ENCODE measurements at regions not wholly inside any gene's neighbourhood (a gene's known extent, or its start where the extent isn't known, plus 50 kb on each side); places are given as distances from the start of the nearest gene placed in this dataset.

DNA sequence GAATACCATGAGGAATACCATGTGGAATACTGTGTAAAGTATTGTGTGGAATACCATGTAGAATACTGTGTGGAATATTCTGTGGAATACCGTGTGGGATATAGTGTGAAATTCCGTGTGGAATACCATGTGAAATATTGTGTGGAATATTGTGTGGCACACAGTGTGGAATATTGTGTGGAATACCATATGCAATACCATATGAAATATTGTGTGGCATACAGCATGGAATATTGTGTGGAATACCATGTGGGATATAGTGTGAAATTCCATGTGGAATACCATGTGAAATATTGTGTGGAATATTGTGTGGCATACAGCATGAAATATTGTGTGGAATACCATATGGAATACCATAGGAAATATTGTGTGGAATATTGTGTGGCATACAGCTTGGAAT, 135.1 kb upstream of the CHST15 start:
- Histone ChIP-seq H3K9me3 (ENCODE audit: control insufficient read depth, insufficient read depth, low read length) (peaks cover 33% of the 10 kb centered on the region), H2AFZ (replicated peaks; ENCODE audit: low read length, poor library complexity) (no peak overlapping the region), H4K5ac (ENCODE audit: low read depth, low read length) (no peak overlapping the region), H3K23ac (ENCODE audit: low read depth, low read length) (no peak overlapping the region), H3K18ac (ENCODE audit: low read depth, low read length) (no peak overlapping the region), H3K36me3 (ENCODE audit: control insufficient read depth, insufficient read depth, low read length) (no peaks in the 10 kb centered on the region), H3K4ac (ENCODE audit: low read depth, low read length) (no peak overlapping the region), H3K79me1 (ENCODE audit: low read depth in 1 of 2, low read length in 2 of 2) (no peaks in the 10 kb centered on the region), H2AK9ac (replicated peaks; ENCODE audit: low read depth, low read length, poor library complexity) (no peak overlapping the region), H3K4me3 (ENCODE audit: insufficient read depth, low read depth, low read length) (no peak overlapping the region), H2BK120ac (ENCODE audit: low read depth, low read length) (no peak overlapping the region), H2AK5ac (ENCODE audit: low read depth, low read length) (no peak overlapping the region), H3K9ac (ENCODE audit: low read depth, low read length) (no peak overlapping the region), H2BK5ac (ENCODE audit: low read depth, low read length, poor library complexity, severe bottlenecking) (no peak overlapping the region), H3K56ac (ENCODE audit: extremely low read depth, insufficient read depth, low read length) (no peak overlapping the region), H3K9me1 (ENCODE audit: insufficient read depth, low read length) (no peaks in the 10 kb centered on the region), H2BK15ac (ENCODE audit: low read depth, low read length) (no peak overlapping the region), H2BK20ac (ENCODE audit: low read depth, low read length) (no peak overlapping the region), H4K91ac (ENCODE audit: insufficient read depth, low read depth, low read length) (no peak overlapping the region), H3K4me2 (ENCODE audit: low read depth, low read length) (no peak overlapping the region), H4K20me1 (ENCODE audit: insufficient read depth, low read length) (no peaks in the 10 kb centered on the region), H3K4me1 (ENCODE audit: control insufficient read depth, insufficient read depth, low read length) (no peaks in the 10 kb centered on the region), H3K14ac (replicated peaks; ENCODE audit: low read depth, low read length) (no peak overlapping the region), H3K27me3 (ENCODE audit: control insufficient read depth, insufficient read depth, low read length) (no peaks in the 10 kb centered on the region), H4K8ac (ENCODE audit: low read depth in 2 of 2, low read length in 2 of 2) (no peak overlapping the region), H3K27ac (ENCODE audit: insufficient read depth, low read length) (no peak overlapping the region)
- intact Hi-C loops (cut with micrococcal nuclease) (no loop called here), dilution Hi-C loops (cut with HindIII; ENCODE audit: low sequenced_read_pairs, unreplicated experiment) (no loop called here), in situ Hi-C loops (cut with MboI; ENCODE audit: low sequenced_read_pairs) (no loop called here)
- ChIA-PET CTCF (no interaction called here), POLR2A (ENCODE audit: unreplicated experiment) (no interaction called here)
- 67% methylated on average over 2 of the region's 2 CpGs; no CpG with 5 or more reads in 1 of the 2 experiments for WGBS, 2 experiments (ENCODE audit: extremely low coverage in 2 of 2, insufficient read length in 1 of 2)
- ATAC-seq (ENCODE audit: low read depth) (no peak), DNase-seq (no peak)
- no TSS peak for BruUV-seq (replicated peaks)
- TF ChIP-seq, protein P1, sequence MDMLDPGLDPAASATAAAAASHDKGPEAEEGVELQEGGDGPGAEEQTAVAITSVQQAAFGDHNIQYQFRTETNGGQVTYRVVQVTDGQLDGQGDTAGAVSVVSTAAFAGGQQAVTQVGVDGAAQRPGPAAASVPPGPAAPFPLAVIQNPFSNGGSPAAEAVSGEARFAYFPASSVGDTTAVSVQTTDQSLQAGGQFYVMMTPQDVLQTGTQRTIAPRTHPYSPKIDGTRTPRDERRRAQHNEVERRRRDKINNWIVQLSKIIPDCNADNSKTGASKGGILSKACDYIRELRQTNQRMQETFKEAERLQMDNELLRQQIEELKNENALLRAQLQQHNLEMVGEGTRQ (IDR thresholded peaks at IDR 0.05; ENCODE audit: low read depth, low read length): no peak
- TF ChIP-seq SMC3 (IDR thresholded peaks at IDR 0.05; ENCODE audit: low read depth, low read length): no peak
- TF ChIP-seq BHLHE40 (IDR thresholded peaks at IDR 0.05; ENCODE audit: low read depth, low read length): no peak
